NCI-H1436 (cell line): ENCODE measurements at regions not wholly inside any gene's neighbourhood (a gene's known extent, or its start where the extent isn't known, plus 50 kb on each side); places are given as distances from the start of the nearest gene placed in this dataset.
"Not testable (repeated sequence)": the region's sequence is repeated elsewhere in the genome, so short reads cannot be mapped to it uniquely, and the experiment has no call there.

Experiments used
- DNase-seq: peaks from one replicate; lab custom pipeline; 2025; lab: John Stamatoyannopoulos, UW

DNA sequence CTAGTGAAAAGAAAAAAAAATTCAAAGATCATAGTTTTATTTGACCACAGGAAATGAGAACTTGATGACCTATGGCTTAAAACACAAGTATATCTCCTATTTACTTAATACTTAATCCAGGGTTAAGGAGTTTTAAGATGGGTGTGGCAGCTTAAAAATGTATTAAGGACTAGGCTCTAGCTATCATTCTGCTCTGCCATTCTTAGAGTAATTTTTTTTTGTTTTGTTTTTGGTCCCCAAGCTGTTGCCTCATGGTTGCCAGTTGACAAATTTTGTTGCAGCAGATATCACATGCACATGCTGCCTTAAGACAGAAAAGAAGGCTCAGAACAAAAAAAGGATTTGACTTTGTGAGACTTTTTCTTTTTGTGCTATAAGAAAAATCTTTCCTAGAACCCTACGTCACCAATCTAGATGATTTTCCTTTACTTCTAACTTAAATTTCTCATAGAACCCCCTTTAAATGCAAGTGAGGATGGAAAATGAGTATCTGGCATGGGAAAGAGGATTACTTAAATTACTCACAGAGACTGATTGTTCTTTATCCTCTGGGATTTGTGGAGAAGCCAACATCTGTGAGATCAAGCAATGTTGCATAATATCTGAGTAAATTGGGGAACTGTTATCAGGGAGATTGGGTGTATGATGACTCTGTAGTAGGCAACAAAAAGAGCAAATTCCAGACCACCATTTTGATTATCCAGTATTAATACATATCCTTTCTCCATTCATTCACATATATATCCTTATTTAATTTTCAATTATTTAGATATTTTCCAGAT lies 364.7 kb upstream of the CD180 start:
- no peak for DNase-seq

- DNase-seq, result no peak
Observed at GRCh38 chr5:67552773-67553172, 356.2 kb upstream of the CD180 start.

DNA sequence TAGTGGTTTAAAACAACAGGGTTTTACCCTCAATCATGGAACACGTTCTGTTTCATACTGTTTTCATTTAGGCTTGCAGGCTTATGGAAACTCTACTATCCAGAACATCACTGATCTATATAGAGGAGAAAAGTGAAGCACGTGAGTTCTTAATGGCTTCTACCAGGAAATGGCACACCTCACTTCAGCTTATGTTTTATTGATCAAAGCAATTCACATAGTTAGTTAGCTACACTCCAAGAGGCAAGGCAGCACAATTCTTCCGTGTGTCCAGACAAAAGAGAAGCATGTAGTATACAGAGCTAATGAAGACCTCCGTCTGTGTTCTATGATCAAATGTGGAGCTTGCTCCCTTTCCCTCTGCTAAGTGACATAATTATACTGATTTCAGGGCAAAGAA lies 353.3 kb upstream of the CD180 start:
- no peak for DNase-seq

DNA sequence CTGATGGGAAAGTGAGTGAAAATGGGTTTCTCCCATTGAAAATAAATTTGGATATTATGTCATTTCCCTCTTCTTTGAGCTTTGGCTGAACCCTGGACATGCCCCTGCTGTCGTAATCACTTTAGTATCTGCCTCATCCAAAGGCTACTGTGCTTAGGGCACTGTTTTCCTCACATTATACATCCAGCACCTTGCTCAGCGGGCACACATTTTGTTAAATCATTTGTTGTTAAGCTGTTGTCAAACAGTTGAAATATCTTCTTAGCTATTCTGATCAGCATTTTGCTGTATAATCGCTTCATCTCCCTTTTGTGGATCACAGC lies 352.7 kb upstream of the CD180 start:
- no peak for DNase-seq

DNA sequence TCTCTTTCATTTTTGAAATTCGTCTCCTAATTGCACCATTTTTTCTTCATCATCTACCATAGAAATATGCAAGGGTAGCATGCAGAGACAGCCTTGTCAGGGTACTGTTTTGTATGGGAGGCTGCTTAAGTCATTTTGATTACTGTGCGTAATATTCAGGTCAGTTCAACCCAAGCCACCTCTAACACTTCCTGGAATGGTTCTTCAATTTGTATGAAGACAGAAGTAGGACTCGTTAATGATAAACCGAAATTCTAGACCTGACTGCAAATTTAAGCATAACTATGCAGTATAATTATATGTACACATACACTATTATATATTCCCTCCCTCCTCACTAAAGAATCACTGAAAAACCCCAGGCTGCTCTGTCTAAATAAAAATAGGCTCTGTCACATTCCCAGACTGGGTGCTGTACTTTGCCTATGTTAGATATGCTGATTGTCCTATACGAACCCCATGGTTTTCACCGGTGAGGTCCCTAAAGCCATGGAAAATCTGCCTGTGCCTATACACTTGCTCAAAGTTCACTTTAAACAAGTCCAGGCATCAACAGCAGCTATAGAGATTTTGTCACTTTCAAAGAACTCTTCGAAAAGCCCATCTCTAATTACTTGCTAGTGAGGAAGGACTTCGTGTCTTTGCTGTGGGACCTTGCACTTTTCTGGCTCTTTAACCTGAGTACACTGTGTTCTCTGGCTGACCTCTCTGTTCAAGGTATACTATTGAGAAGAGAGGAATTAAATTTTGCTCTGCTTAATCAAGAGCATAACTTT lies 352.1 kb upstream of the CD180 start:
- DNase-seq, result no peak

- DNase-seq, result no peak
Observed at GRCh38 chr5:67547682-67548081, 351.1 kb upstream of the CD180 start.

GRCh38 chr5:67544942-67545341 lies 348.3 kb upstream of the CD180 start:
- DNase-seq, result not testable (repeated sequence)

DNA sequence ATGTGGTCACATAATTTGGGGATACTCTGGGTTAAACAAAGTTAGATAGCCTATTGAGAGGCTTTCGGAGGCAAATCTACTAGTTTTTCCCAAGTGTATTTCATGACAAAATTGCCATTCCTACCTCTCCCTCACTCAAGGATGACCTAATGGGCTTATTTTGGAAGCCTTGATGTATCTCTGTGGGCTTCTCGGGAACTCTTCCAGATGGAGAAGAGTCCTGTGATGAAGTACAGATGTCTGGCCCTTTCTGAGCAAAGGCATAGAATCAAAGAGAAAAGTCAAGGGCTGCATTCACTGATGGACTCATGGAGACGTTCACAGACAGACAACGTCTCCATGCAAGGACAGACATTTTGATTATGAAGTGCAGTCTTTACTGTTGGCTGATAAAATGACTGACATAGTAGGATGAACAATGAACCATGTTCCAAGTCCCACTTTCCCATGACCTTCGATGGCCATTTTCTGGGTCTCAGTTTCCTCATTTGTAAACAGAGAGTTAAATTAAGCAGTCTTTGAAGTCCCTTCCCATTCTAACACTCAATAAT lies 347.2 kb upstream of the CD180 start:
- DNase-seq, result no peak

DNA sequence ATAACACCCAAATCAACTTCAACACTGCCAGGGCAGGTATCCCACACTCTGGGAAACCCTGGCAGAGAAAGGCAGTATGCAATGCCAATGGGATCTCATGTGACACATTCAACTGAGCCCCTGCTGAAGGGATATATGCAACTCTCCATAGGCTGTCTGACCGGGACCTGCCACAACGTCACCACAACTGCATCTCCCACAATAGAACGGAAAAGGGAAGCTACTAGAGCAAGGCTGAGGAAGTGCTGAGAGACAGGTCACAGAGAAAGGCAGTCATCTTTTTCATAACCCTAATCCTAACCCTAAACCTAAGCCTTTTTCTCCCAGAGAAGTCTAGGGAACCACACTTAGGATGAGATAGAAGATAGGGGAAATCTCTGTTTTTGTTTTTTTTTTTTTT lies 345.9 kb upstream of the CD180 start:
- DNase-seq, result no peak

DNA sequence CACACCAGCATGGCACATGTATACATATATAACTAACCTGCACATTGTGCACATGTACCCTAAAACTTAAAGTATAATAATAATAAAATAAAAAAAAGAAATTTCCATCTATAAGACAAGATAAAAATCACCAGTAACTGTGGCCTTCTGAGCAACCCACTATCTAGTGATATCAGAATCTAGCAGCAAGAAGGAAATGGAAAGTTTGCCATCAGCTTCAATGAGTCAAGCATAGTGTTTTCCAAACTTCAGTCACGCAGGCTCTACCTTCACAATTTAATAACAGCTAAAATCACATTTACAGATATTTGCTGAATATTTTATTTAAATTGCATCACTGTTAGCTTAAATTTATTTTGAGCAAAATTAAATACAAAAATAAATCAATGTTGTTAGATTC lies 345.3 kb upstream of the CD180 start:
- no peak for DNase-seq

- DNase-seq, result no peak
Observed at GRCh38 chr5:67538855-67539506, 342.4 kb upstream of the CD180 start.

DNA sequence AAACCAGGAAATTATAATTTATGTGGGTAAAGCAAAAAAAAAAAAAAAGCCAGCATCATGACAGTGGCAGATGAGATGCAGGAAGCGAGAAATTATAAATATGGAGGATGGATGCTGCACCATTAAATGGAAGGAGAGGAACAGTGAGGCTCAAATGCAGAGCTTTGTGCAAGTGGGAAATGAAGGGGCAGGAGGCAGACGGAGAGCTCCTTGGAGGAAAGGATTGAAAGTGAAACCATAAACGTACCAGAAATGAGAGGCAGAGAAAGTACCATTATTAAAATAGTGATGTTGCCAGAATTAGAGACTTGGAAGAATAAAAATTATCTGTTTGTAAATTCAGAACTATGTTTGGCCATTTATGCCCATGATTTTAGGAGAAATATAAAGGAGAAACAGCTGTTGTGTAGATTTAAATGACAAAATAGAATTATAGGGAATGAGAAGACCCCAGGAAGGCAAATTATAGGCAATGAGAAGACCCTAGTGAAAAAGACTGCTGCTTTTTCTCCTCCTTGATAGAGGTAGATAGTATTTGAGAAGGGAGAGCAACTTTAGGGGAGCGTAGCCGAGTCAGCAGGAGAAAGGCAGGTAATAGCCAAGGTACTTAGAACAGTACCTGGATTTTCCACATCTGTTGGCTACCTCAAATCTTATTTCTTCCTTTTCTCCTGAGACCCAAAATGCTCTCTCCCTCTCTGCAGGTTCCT lies 341.0 kb upstream of the CD180 start:
- no peak for DNase-seq

DNA sequence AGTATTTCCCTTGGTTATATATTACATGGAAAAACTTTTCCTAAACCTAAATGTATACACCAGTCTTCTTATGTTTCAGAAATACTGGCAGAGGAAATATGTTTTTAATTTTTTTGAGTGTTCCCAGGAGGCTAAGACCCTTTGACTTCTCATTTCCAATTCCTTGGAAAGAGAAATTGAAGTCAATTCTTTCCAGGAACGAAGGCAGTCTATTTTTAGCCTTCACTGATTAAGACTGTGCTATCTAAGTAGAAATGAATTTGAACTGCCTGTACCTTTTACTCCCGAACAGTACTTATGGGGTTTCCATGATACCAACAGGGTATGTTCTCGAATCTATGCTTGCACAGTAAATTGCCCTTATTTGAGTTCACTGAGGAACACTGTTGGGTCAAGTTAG lies 340.3 kb upstream of the CD180 start:
- DNase-seq, result no peak

DNA sequence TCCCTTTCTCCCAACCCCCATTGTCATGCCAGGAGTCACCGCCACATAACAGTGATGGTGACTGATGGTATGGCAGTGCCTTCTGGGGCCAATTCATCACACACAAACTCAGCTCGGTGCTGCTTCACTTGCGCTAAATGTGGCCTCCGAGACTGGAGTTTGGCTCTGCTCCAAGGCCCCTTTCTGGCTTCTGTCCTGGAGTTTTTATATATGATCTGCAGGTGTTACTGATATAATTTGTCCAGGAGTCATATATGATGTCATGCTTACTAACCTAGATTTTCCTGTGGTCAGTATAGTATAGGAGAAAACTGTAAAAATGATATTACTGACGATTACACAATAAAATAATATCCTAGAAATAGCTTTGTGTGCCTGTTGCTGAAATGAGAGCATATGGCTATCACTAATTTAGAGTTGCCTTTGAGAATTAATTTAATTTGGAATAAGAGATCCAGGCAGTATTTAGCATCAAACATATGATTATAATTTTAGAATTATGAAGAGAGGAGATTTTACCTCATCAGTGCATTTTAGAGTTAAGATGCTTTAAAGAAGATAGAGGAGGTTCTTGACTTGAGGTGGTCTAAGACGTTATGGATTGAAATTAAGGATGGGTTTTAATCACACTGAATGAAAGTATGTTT lies 334.1 kb upstream of the CD180 start:
- no peak for DNase-seq

- no peak for DNase-seq
Observed at GRCh38 chr5:67528953-67529352, 332.4 kb upstream of the CD180 start.

DNA sequence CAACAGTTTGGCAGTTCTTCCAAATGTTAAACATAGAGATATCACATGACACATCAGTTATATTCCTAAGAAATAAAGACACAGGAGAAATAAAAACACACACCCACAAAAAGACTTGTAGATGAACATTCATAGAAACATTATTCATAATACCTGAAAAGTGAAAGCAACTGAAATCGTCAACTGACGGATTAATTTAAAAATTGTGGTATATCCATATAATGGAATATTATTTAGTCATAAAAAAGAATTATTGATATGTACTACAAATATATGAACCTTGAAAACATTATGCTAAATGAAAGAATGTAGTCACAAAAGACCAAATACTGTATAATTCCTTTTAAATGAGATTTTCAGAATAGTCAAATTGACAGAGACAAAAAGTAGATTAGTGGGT lies 330.2 kb upstream of the CD180 start:
- no peak for DNase-seq

DNA sequence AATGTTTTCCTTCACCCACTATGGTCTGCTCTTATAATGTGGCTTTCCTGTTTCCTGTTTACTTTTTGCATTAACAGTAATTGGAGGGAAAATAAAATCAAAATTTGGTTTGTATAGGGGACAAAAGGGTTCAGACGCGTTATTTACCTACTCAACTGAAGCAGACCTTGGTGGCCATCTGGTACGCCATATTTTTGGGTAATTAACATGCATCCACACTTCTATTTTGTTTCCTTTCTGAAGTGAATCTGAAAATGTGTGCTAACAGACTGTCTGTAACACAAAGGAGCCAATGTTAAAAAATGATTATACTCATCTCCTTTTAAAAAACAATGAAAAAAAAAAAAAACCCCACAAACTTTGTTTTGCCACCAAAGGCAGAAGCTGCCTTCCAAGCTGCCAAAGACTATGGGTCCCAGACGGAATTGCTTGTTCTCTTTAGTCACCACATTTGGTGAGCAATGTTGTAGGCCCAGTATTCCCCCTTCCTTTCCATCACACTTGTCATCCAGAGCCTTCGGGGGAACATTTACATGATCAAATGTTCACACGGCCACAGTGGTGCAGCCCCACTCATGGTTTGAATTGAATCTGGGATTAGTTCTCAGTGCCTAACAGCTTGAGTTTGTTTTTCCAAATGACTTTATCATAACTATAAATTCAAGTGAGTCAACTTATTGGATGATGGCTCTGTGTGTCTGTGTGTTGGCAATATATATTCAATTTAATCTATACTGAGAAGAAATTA lies 323.7 kb upstream of the CD180 start:
- DNase-seq, result no peak

GRCh38 chr5:67518227-67518626 lies 321.6 kb upstream of the CD180 start:
- no peak for DNase-seq

DNA sequence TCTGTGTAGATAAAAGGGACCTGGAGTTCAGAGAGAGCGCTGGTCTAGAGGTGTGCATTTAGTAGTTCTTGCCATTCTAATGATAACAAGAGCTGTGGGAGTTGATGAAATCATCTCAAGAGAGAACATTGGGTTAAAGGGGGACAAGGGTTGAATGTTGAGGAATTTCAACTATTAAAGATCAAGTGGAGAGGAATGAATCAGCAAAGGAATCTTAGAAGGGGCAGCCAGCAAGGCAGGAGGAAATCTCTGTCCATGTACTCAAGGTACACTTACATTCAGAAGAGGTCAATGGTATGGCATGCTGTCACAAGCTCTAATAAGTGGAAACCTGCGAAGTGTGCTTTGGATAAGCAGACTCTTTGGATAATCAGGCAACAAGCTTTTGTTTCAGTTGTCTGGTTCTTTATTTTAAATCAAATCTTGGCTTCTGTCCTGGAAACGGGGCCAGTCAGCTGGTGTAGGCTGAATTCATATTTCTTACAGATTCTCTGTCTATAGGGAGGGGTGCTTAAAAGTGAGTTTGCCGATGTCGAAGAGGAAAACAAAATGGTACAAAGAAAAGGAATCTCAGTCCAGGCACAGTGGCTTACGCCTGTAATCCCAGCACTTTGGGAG lies 320.5 kb upstream of the CD180 start:
- DNase-seq, result no peak

GRCh38 chr5:67515762-67516161 lies 319.2 kb upstream of the CD180 start:
- DNase-seq, result no peak
